ENCODE measurements at regions not wholly inside any gene's neighbourhood (a gene's known extent, or its start where the extent isn't known, plus 50 kb on each side); places are given as distances from the start of the nearest gene placed in this dataset.

DNA sequence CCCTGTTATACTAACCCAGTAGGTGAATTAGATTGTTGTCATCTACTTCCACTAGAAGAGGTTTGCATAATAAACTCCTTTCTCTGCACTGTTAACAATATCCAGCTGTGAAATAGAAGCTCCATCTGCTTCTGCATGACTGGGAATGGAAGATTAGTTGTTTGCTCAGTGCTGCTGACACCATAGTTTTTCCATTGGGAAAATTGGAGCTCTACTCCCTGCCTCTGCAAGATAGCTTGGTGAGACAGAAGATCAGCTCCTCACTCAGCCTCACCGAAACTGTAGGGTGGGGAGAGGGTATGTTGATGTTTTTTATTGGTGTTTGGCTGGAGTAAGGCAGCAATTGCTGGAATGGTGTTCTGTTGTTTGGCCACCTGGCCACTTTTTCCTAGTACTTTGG is 331.6 kb upstream of the ADAMTS5 start:
- no peak for TF ChIP-seq CTCF (IDR thresholded peaks at IDR 0.05; ENCODE audit: low read depth, low read length, missing control alignments)
- in situ Hi-C loops (cut with HindIII; ENCODE audit: low sequenced_read_pairs) = no loop called here
- no peak overlapping the region for H3K4me3 ChIP-seq (ENCODE audit: low read depth, low read length)
- DNase-seq (ENCODE audit: low read depth) = no peak

GRCh38 chr21:27293239-27293638 is 326.4 kb upstream of the ADAMTS5 start:
- TF ChIP-seq CTCF (IDR thresholded peaks at IDR 0.05; ENCODE audit: low read depth, low read length, missing control alignments) = no peak
- no peak overlapping the region for H3K4me3 ChIP-seq (ENCODE audit: low read depth, low read length)
- no peak for DNase-seq (ENCODE audit: low read depth)
- in situ Hi-C loops (cut with HindIII; ENCODE audit: low sequenced_read_pairs) = no loop called here

DNA sequence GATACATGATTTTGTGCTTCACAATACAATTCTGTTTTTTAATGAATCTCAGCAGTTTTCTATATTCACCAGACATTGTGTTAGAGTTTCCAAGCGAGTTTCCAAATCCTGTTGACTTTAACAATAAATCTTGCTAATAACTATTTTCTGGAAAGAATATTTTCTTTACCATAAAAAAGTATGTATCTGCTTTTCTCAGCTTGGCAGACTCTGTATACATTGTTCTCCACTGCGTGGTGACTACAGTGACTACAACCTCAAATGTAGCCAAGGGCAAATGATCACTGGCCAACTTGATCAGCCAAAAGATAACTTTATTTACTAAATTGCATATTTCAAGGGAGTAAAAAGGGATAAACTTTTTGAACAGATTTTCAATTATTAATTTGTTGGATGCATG is 325.9 kb upstream of the ADAMTS5 start:
- in situ Hi-C loops (cut with HindIII; ENCODE audit: low sequenced_read_pairs) = no loop called here
- H3K4me3 ChIP-seq (ENCODE audit: low read depth, low read length) = no peak overlapping the region
- no peak for DNase-seq (ENCODE audit: low read depth)

GRCh38 chr21:27292229-27292628 is 325.3 kb upstream of the ADAMTS5 start:
- in situ Hi-C loops (cut with HindIII; ENCODE audit: low sequenced_read_pairs) = no loop called here
- no peak for DNase-seq (ENCODE audit: low read depth)
- no peak overlapping the region for H3K4me3 ChIP-seq (ENCODE audit: low read depth, low read length)
- TF ChIP-seq CTCF (IDR thresholded peaks at IDR 0.05; ENCODE audit: low read depth, low read length, missing control alignments) = no peak

More for the DNA sequence above, 325.9 kb upstream of the ADAMTS5 start:
- no peak for TF ChIP-seq CTCF (IDR thresholded peaks at IDR 0.05; ENCODE audit: low read depth, low read length, missing control alignments)

DNA sequence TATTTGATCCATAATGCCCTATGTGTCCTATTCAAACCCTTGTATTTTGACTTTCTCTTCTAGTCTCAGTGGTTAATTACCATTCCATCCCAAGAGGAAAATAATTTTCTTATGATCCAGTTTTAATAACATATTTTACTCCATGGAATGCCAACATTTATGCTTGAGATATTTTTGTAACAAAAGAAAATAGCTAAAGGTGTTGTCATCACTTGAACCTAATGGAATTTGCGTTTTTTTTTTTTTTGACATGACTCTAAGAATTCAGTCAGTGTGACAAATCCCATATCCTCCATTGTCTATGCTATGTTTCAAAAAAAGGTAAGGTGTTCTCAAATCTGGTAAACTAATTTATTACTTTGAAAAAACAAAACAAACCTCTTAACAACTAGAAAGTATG is 324.1 kb upstream of the ADAMTS5 start:
- TF ChIP-seq CTCF (IDR thresholded peaks at IDR 0.05; ENCODE audit: low read depth, low read length, missing control alignments) = no peak
- in situ Hi-C loops (cut with HindIII; ENCODE audit: low sequenced_read_pairs) = no loop called here
- DNase-seq (ENCODE audit: low read depth) = no peak
- no peak overlapping the region for H3K4me3 ChIP-seq (ENCODE audit: low read depth, low read length)

GRCh38 chr21:27290028-27290427 is 323.1 kb upstream of the ADAMTS5 start:
- no peak for TF ChIP-seq CTCF (IDR thresholded peaks at IDR 0.05; ENCODE audit: low read depth, low read length, missing control alignments)
- in situ Hi-C loops (cut with HindIII; ENCODE audit: low sequenced_read_pairs) = no loop called here
- DNase-seq (ENCODE audit: low read depth) = no peak
- H3K4me3 ChIP-seq (ENCODE audit: low read depth, low read length) = no peak overlapping the region

DNA sequence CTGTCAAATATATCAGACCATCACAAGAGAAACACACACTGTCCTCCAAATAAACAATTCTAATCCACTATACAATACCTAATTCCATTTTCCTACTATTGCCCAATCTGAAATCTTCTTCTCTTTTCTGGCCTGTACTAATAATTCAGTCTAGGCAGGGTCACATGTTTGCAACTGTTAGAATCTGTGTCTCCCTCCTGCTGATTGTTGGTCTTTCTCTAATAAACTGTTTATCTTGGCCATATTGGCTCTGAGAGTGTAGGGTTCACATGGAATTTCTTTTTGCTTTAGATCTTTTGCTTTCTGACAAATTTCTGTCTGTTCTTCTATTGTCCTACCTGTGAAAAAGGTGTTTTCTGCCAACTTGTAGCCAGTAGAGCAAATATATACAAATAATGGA is 319.9 kb upstream of the ADAMTS5 start:
- in situ Hi-C loops (cut with HindIII; ENCODE audit: low sequenced_read_pairs) = no loop called here
- DNase-seq (ENCODE audit: low read depth) = no peak
- TF ChIP-seq CTCF (IDR thresholded peaks at IDR 0.05; ENCODE audit: low read depth, low read length, missing control alignments) = no peak
- no peak overlapping the region for H3K4me3 ChIP-seq (ENCODE audit: low read depth, low read length)

All from astrocyte of the cerebellum (primary cell).